ENCODE measurements at regions not wholly inside any gene's neighbourhood (a gene's known extent, or its start where the extent isn't known, plus 50 kb on each side); places are given as distances from the start of the nearest gene placed in this dataset.

- no peak for TF ChIP-seq Cebpa-rat (IDR thresholded peaks at IDR 0.05)
- Histone ChIP-seq H3K27me3 (no peaks in the 10 kb centered on the region), H3K9ac (no peak overlapping the region)
Observed at GRCh38 chr4:132015321-132015720, 1133.8 kb upstream of the PCDH10 start.

GRCh38 chr4:132016703-132017350 lies 1132.3 kb upstream of the PCDH10 start:
- Histone ChIP-seq H3K27me3 (no peaks in the 10 kb centered on the region), H3K36me3 (no peaks in the 10 kb centered on the region), H3K4me3 (no peak overlapping the region), H3K9ac (no peak overlapping the region), H3K4me1 (no peaks in the 10 kb centered on the region), H3K4me2 (no peak overlapping the region), H3K27ac (no peak overlapping the region), H4K20me1 (no peaks in the 10 kb centered on the region), H3K9me3 (replicated peaks in 1 of 11) (no peaks in the 10 kb centered on the region)
- no peak for TF ChIP-seq Cebpa-rat (IDR thresholded peaks at IDR 0.05)

More at GRCh38 chr4:132015321-132015720, 1133.8 kb upstream of the PCDH10 start:
- Histone ChIP-seq H3K27ac (no peak overlapping the region), H3K4me2 (no peak overlapping the region), H4K20me1 (no peaks in the 10 kb centered on the region), H3K9me3 (replicated peaks in 1 of 11) (no peaks in the 10 kb centered on the region), H3K36me3 (no peaks in the 10 kb centered on the region), H3K4me1 (no peaks in the 10 kb centered on the region), H3K4me3 (no peak overlapping the region)

- Histone ChIP-seq H3K36me3 (no peaks in the 10 kb centered on the region), H3K27me3 (no peaks in the 10 kb centered on the region), H4K20me1 (no peaks in the 10 kb centered on the region), H3K4me2 (no peak overlapping the region), H3K4me1 (no peaks in the 10 kb centered on the region), H3K4me3 (no peak overlapping the region), H3K27ac (no peak overlapping the region), H3K9ac (no peak overlapping the region), H3K9me3 (replicated peaks in 1 of 11) (no peaks in the 10 kb centered on the region)
- TF ChIP-seq Cebpa-rat (IDR thresholded peaks at IDR 0.05): no peak
Observed at GRCh38 chr4:132026166-132026565, 1122.9 kb upstream of the PCDH10 start.

- Histone ChIP-seq H3K4me2 (no peak overlapping the region), H4K20me1 (no peaks in the 10 kb centered on the region), H3K9me3 (replicated peaks in 1 of 11) (no peaks in the 10 kb centered on the region), H3K9ac (no peak overlapping the region), H3K27me3 (no peaks in the 10 kb centered on the region), H3K27ac (no peak overlapping the region), H3K4me3 (no peak overlapping the region), H3K4me1 (no peaks in the 10 kb centered on the region), H3K36me3 (no peaks in the 10 kb centered on the region)
- no peak for TF ChIP-seq Cebpa-rat (IDR thresholded peaks at IDR 0.05)
Observed at GRCh38 chr4:132026816-132027215, 1122.3 kb upstream of the PCDH10 start.

GRCh38 chr4:132056496-132056895 lies 1092.6 kb upstream of the PCDH10 start:
- no peaks in the 10 kb centered on the region for H4K20me1 ChIP-seq
- no peak overlapping the region for H3K4me3 ChIP-seq
- peaks cover 0 to 6% (median 0%) of the 10 kb centered on the region in 11 experiments; a peak in 1 of 22 replicates for H3K36me3 ChIP-seq
- no peak overlapping the region for H3K4me2 ChIP-seq
- H3K4me1 ChIP-seq: peaks cover 0 to 5% (median 0%) of the 10 kb centered on the region in 10 experiments; a peak in 2 of 20 replicates
- H3K9me3 ChIP-seq (replicated peaks in 1 of 11): peaks cover 10 to 24% (median 16%) of the 10 kb centered on the region in 11 experiments
- TF ChIP-seq Cebpa-rat (IDR thresholded peaks at IDR 0.05): no peak
- H3K27me3 ChIP-seq: no peaks in the 10 kb centered on the region
- H3K27ac ChIP-seq: no peak overlapping the region
- H3K9ac ChIP-seq: no peak overlapping the region

- TF ChIP-seq Cebpa-rat (IDR thresholded peaks at IDR 0.05): no peak
- peaks cover 0 to 5% (median 0%) of the 10 kb centered on the region in 10 experiments; a peak in 2 of 20 replicates for H3K4me1 ChIP-seq
- peaks cover 25 to 44% (median 32%) of the 10 kb centered on the region in 11 experiments for H3K9me3 ChIP-seq (replicated peaks in 1 of 11)
- no peak overlapping the region for H3K9ac ChIP-seq
- no peaks in the 10 kb centered on the region for H4K20me1 ChIP-seq
- no peak overlapping the region for H3K27ac ChIP-seq
- H3K4me2 ChIP-seq: no peak overlapping the region
- H3K36me3 ChIP-seq: peaks cover 0 to 6% (median 0%) of the 10 kb centered on the region in 11 experiments; a peak in 1 of 22 replicates
- no peaks in the 10 kb centered on the region for H3K27me3 ChIP-seq
- no peak overlapping the region for H3K4me3 ChIP-seq
Observed at GRCh38 chr4:132059227-132059626, 1089.9 kb upstream of the PCDH10 start.

GRCh38 chr4:132062611-132063239 lies 1086.4 kb upstream of the PCDH10 start:
- no peak overlapping the region for H3K4me3 ChIP-seq
- H3K27me3 ChIP-seq: no peaks in the 10 kb centered on the region
- H4K20me1 ChIP-seq: no peaks in the 10 kb centered on the region
- H3K27ac ChIP-seq: no peak overlapping the region
- no peak overlapping the region for H3K4me2 ChIP-seq
- H3K9me3 ChIP-seq (replicated peaks in 1 of 11): peaks cover 25 to 35% (median 29%) of the 10 kb centered on the region in 11 experiments
- H3K9ac ChIP-seq: no peak overlapping the region
- H3K4me1 ChIP-seq: peaks cover 0 to 4% (median 0%) of the 10 kb centered on the region in 10 experiments; a peak in 1 of 20 replicates
- TF ChIP-seq Cebpa-rat (IDR thresholded peaks at IDR 0.05): no peak
- H3K36me3 ChIP-seq: peaks cover 0 to 6% (median 0%) of the 10 kb centered on the region in 11 experiments; a peak in 1 of 22 replicates

GRCh38 chr4:132063829-132064228 lies 1085.3 kb upstream of the PCDH10 start:
- Histone ChIP-seq H3K27me3 (no peaks in the 10 kb centered on the region), H3K9ac (no peak overlapping the region), H3K27ac (no peak overlapping the region), H4K20me1 (no peaks in the 10 kb centered on the region), H3K4me3 (no peak overlapping the region), H3K36me3 (no peaks in the 10 kb centered on the region), H3K4me2 (peak overlapping the region in 1 of 11 experiments; percentile 30; a peak in 1 of 22 replicates), H3K9me3 (replicated peaks in 1 of 11) (peaks cover 15 to 24% (median 18%) of the 10 kb centered on the region in 11 experiments), H3K4me1 (peaks cover 0 to 4% (median 0%) of the 10 kb centered on the region in 10 experiments; a peak in 1 of 20 replicates)
- no peak for TF ChIP-seq Cebpa-rat (IDR thresholded peaks at IDR 0.05)

GRCh38 chr4:132065940-132066495 lies 1083.1 kb upstream of the PCDH10 start:
- no peak overlapping the region for H3K27ac ChIP-seq
- no peaks in the 10 kb centered on the region for H3K27me3 ChIP-seq
- H3K4me3 ChIP-seq: no peak overlapping the region
- no peaks in the 10 kb centered on the region for H3K36me3 ChIP-seq
- peaks cover 0 to 4% (median 0%) of the 10 kb centered on the region in 10 experiments; a peak in 1 of 20 replicates for H3K4me1 ChIP-seq
- no peak overlapping the region for H3K9ac ChIP-seq
- H3K9me3 ChIP-seq (replicated peaks in 1 of 11): peaks cover 13 to 21% (median 15%) of the 10 kb centered on the region in 11 experiments
- TF ChIP-seq Cebpa-rat (IDR thresholded peaks at IDR 0.05): no peak
- no peak overlapping the region for H3K4me2 ChIP-seq
- H4K20me1 ChIP-seq: no peaks in the 10 kb centered on the region

Data from BLaER1 treated with 17β-estradiol and CSF1 and Interleukin-3, amounts not matched to agents 10 nM and 100 nM (cell line).